ENCODE measurements at regions not wholly inside any gene's neighbourhood (a gene's known extent, or its start where the extent isn't known, plus 50 kb on each side); places are given as distances from the start of the nearest gene placed in this dataset.

DNA sequence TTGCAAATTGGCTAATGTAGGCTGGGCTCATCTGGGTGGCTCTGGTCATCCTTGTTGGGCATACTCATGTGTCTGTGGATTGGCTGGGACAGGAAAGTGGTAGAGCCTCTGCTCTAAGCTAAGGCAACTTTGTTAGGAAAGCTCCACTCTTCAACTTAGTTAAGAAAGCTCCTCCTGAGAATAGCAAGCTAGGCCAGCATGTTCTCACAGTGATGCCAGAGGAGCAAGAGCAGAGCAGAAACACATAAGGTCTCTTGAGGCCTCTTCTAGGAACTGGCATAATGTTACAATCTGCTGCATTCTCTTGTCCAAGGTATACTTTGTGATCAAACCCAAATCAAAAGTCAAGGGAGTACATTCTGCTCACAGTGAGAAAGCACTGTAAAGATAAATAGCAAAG is 158.6 kb upstream of the RORA start:
- Mint-ChIP-seq H3K27me3 (ENCODE audit: low read depth) (no peaks in the 10 kb centered on the region), H3K27ac (ENCODE audit: unreplicated experiment) (no peak overlapping the region), H3K4me3 (no peak overlapping the region), H3K9me3 (peaks cover 8% of the 10 kb centered on the region), H3K36me3 (ENCODE audit: low read depth) (no peaks in the 10 kb centered on the region), H3K4me1 (no peaks in the 10 kb centered on the region)
- DNase-seq (ENCODE audit: low read depth, low spot score): no peak
- TF ChIP-seq, protein P1, sequence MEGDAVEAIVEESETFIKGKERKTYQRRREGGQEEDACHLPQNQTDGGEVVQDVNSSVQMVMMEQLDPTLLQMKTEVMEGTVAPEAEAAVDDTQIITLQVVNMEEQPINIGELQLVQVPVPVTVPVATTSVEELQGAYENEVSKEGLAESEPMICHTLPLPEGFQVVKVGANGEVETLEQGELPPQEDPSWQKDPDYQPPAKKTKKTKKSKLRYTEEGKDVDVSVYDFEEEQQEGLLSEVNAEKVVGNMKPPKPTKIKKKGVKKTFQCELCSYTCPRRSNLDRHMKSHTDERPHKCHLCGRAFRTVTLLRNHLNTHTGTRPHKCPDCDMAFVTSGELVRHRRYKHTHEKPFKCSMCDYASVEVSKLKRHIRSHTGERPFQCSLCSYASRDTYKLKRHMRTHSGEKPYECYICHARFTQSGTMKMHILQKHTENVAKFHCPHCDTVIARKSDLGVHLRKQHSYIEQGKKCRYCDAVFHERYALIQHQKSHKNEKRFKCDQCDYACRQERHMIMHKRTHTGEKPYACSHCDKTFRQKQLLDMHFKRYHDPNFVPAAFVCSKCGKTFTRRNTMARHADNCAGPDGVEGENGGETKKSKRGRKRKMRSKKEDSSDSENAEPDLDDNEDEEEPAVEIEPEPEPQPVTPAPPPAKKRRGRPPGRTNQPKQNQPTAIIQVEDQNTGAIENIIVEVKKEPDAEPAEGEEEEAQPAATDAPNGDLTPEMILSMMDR (conservative IDR thresholded peaks at IDR 0.05): no peak

DNA sequence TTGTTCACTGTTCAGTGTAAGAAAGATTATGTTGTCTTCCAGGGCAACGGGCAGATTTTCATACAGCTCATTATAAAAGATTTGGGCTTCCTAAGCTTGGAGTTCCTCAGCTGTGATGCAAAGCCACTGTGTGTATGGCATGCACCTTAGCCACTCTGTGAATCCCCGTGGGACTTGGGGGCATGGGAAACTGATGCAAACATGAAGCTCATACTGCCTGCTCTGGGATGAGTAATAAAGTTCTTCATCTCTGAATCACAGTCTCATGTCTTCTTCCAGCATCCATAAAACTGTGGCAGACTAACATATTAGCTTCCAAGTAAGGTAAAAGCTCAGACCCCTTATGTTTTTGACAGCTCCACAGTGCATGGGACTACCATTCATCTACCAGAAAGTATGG is 154.3 kb upstream of the RORA start:
- Mint-ChIP-seq H3K27me3 (ENCODE audit: low read depth) (no peaks in the 10 kb centered on the region), H3K9me3 (peaks cover 8% of the 10 kb centered on the region), H3K4me1 (no peaks in the 10 kb centered on the region), H3K4me3 (no peak overlapping the region), H3K27ac (ENCODE audit: unreplicated experiment) (no peak overlapping the region), H3K36me3 (ENCODE audit: low read depth) (no peaks in the 10 kb centered on the region)
- TF ChIP-seq, protein P1 (conservative IDR thresholded peaks at IDR 0.05): no peak
- DNase-seq (ENCODE audit: low read depth, low spot score): no peak

DNA sequence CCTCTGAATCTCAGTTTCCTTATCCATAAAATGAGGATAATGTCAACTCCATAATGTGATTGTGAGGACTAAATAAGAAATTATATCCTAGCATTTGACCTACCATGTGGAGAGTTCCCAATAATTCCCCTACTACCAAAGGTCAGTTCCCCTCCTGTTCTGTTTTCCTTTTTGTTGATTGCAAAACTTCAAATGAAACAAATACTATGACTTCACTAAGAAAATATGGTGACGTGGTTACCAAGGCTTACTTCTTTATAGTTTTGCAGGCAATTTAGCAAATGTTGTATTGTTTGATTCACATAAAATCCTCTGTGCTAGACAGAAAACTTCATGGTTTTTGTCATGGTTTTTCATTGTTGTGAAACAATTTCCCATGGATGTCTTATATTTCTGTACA is 153.8 kb upstream of the RORA start:
- H3K4me1 Mint-ChIP-seq: no peaks in the 10 kb centered on the region
- peaks cover 8% of the 10 kb centered on the region for H3K9me3 Mint-ChIP-seq
- H3K36me3 Mint-ChIP-seq (ENCODE audit: low read depth): no peaks in the 10 kb centered on the region
- H3K27ac Mint-ChIP-seq (ENCODE audit: unreplicated experiment): no peak overlapping the region
- no peak for DNase-seq (ENCODE audit: low read depth, low spot score)
- no peak overlapping the region for H3K4me3 Mint-ChIP-seq
- TF ChIP-seq, protein P1 (conservative IDR thresholded peaks at IDR 0.05): no peak
- H3K27me3 Mint-ChIP-seq (ENCODE audit: low read depth): no peaks in the 10 kb centered on the region

DNA sequence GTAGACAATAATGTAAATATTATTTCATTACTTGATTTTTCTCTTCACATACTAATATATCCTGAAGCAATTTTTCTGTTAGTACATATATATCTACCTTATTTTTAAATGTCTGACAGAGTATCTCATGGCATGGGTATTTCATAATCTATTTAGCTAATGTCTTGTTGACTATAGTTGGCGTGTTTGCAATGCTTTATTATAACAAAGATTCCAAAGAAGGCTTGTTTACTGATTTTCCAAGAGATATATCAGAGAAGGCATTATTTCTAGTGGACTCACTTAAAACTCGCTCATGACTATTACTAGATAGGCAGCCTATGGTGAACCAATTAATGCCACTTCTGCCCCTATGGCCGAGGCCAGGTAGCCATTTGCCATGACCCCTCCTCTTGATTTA is 152.4 kb upstream of the RORA start:
- no peak overlapping the region for H3K4me3 Mint-ChIP-seq

DNA sequence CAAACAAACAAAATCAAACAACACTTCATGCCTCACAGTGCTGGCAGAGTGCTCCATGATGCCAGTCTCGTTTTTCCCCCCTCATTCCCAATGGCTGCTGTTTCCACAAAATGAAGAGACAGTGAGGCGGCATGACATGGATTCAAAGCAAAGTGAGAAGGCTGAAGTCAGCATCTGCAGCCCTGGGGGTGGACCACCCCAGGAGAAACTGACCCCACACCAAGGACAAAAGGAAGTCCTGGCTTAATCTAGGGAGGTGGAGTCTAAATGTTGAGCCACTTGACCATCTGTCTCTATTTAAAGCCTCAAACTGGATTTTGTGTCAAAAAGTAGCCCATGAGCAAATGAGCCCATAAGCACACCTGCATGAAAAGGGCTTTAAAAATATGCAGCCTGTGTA is 151.2 kb upstream of the RORA start:
- Mint-ChIP-seq H3K27me3 (ENCODE audit: low read depth) (no peaks in the 10 kb centered on the region), H3K9me3 (peaks cover 4% of the 10 kb centered on the region), H3K4me3 (no peak overlapping the region), H3K36me3 (ENCODE audit: low read depth) (no peaks in the 10 kb centered on the region), H3K4me1 (no peaks in the 10 kb centered on the region), H3K27ac (ENCODE audit: unreplicated experiment) (no peak overlapping the region)
- no peak for DNase-seq (ENCODE audit: low read depth, low spot score)
- TF ChIP-seq, protein P1 (conservative IDR thresholded peaks at IDR 0.05): no peak

More for the DNA sequence above, 152.4 kb upstream of the RORA start:
- DNase-seq (ENCODE audit: low read depth, low spot score): no peak
- Mint-ChIP-seq H3K27me3 (ENCODE audit: low read depth) (no peaks in the 10 kb centered on the region), H3K4me1 (no peaks in the 10 kb centered on the region), H3K27ac (ENCODE audit: unreplicated experiment) (no peak overlapping the region), H3K9me3 (peaks cover 4% of the 10 kb centered on the region), H3K36me3 (ENCODE audit: low read depth) (no peaks in the 10 kb centered on the region)
- TF ChIP-seq, protein P1 (conservative IDR thresholded peaks at IDR 0.05): no peak

DNA sequence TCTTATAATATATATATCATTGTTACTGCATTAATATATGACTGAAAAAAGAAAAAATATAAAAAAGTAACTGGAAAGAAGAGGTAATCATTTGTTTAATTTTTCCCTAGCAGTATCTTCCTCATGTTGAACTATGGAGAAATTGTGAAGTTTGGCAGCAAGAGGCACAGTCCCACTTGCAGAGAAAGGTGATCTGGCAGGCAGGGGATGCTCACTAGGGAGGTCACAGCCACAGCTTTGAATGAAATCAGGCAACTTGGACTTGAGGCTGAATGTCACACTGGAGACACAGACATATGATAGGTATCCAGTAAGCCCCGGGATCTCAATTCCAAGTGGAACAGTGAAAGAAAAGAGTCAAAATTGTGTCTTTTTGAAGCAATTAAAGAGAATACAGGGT is 149.9 kb upstream of the RORA start:
- Mint-ChIP-seq H3K27ac (ENCODE audit: unreplicated experiment) (no peak overlapping the region), H3K4me3 (no peak overlapping the region), H3K9me3 (peaks cover 3% of the 10 kb centered on the region), H3K27me3 (ENCODE audit: low read depth) (no peaks in the 10 kb centered on the region), H3K4me1 (no peaks in the 10 kb centered on the region), H3K36me3 (ENCODE audit: low read depth) (no peaks in the 10 kb centered on the region)
- DNase-seq (ENCODE audit: low read depth, low spot score): no peak
- TF ChIP-seq, protein P1 (conservative IDR thresholded peaks at IDR 0.05): no peak
